ENCODE measurements at regions not wholly inside any gene's neighbourhood (a gene's known extent, or its start where the extent isn't known, plus 50 kb on each side); places are given as distances from the start of the nearest gene placed in this dataset.
"Not testable (repeated sequence)": the region's sequence is repeated elsewhere in the genome, so short reads cannot be mapped to it uniquely, and the experiment has no call there.

DNA sequence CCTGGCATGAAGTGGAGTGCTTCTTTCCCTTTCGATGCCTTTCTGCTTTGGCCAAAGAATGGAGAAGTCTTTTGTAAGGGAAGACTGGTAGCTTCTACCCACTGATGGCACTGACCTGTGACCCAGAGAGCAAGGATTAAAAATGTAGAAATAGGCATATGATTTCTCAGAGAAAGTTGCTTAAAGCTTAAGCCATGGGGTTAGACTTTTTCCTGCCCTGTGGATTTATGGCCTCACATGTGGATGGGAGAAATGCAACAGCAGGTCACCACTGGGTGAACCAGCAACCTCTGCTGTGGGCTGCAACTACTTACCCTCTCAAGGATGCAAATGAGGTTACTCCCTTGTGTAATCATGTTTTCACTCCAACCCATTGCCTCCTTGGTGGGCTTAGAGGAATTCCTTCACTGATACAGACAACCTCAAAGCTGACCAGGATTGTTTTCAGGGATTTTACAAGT is 86.7 kb upstream of the CDC42EP3 start:
- not testable (repeated sequence) for DNase-seq (ENCODE audit: low read depth)

DNA sequence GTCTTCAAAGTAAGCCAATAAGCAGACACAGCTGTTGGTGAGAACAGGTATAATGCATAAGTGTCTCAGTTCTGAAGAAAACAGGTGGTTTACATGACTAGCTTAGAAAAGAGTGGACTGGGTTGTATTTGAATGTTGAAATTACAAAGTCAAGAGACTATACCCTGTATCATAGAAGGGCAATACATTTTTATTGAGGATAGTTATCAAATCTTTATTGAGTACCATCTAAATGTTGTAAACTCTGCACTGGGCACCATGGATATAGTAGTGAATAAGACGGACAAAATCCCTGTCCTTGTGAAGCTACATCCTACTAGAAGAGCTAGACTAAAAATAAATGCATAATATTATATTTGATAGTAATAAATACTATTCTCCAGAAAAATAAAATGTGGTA is 88.5 kb upstream of the CDC42EP3 start:
- not testable (repeated sequence) for DNase-seq (ENCODE audit: low read depth)

DNA sequence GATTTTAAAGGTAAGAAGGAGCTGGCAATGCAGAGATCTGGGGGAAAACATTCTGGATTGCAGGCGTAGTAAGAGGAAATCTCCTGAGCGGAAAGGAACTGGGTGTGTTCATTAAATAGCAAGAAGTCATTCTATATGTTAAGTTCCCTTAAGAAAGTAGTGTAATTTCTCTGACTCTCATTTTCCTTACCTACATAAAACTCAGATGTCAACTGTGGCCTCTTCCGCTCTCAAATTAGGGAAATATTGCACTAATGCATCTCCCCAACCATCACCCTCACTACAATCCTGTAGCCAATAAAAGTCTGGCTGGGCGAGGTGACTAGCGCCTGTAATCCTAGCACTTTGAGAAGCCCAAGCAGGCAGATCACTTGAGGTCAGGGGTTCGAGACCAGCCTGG is 89.0 kb upstream of the CDC42EP3 start:
- no peak for DNase-seq (ENCODE audit: low read depth)

DNA sequence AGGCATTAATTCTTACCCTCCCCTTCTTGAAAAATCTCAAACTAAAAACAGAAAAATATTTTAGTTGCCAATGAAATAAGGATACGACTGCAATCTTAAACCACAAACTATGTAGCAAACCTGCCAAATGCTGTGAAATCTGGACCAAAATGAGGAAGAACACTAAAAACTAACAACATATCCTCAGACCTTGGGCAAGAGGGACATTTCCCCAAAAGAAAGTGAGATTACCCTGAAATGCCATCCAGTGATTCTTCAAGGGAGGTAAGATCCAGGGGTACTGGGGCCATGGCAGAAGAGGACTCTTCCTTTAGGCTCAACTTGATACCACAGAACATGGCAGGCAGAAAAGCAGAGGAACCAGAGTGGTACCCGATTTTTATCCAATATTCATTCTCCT is 90.8 kb upstream of the CDC42EP3 start:
- DNase-seq (ENCODE audit: low read depth): not testable (repeated sequence)

DNA sequence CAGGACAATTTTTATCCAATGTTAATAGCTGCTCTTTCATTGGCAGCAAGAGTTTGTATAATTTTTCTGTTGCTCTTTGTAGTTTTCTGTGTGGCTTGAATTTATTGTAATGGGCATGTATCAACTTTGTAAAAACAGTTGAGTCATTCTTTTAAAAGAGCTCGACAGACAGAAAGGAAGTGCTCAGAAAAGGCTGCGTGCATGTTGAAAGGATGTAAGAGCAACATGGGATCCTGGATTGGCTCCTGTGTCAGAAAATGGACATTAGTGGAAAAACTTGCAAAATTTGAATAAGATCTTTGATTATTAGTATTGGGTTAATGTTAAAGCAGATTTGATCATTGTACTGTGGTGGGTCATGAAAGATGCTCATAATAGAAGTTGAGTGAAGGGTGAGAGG is 93.3 kb upstream of the CDC42EP3 start:
- DNase-seq (ENCODE audit: low read depth): no peak

DNA sequence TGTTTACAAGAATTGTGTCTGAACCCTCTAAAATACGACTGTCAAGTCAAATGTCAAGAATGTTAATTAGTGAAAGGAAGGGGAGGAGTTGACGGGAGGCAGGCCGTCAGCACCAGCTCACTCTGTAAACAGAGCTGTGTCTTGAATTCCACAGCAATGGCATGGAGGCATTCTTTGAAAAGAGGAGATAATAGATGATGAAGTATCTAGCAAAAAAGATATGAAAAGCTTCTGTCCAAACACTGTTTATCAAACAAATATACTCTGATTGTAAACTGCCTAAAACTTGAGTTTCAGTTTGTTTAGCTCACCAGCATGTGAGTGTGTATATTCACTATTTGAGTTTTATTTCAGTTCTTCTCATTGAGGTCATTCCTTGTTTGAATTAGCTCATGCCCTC is 94.7 kb upstream of the CDC42EP3 start:
- DNase-seq (ENCODE audit: low read depth): no peak

DNA sequence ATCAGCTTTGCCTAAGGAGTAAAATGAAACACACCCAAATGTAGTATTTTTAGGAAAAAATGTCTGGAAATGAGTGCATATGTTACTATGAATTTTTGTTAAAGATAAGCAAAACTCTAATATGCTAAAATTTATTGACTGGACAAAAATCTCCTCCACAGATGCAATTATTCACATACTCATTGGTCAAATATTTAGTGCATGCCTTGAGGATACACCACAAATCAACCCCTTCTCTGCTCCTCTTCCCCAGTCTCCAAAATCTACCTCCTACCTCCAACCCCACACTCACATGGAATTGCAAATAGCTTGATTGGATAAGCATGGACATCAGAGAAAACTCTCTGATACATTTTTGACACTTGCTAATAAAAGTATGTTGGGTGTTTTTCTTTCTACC is 95.6 kb upstream of the CDC42EP3 start:
- DNase-seq (ENCODE audit: low read depth): peak; percentile 61

DNA sequence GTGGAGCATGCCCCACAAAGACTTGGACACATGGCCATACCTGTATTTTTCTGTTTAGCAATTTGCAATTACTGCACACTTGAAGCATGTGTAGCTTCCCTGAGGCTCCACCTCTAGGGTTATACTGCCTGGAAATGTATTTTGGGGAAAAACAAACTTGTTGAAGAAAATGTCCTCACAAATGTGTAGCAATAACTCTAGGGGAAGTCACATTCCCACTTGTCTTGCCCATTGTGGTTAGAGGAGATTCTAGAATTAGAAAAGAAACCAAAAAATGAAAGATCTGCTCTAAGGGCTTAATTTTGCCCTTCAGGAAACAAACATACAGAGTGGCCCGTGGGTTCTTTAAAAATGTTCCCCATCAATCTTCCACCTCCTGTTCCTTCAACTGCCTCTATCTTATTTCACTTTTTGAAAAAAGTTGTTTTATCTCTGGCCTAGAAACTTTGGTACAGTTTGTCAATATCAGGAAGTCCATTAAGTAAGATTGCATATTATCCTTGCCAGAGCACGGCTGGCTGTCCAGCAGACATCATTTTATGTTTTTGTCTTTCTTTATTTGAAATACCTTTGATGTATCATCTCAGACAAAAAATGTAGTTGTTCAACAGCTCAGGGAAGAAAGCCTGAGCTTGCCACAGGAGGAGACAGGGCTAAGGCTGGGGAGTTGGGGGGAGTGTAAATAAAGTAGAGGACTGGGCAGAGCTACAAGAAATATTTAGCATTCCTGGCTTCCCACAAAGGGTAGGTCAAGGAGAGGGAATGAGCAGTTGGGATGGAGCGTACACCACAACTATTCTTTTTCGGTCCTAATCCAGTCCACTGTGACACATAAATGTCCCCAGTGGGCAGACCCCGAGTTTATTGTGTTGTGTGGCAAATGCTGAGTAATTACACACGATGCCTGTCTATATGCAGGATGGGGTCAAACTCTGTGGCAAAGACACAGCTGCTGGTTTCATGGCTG is 96.8 kb upstream of the CDC42EP3 start:
- peak; percentile 100 for DNase-seq (ENCODE audit: low read depth)

DNA sequence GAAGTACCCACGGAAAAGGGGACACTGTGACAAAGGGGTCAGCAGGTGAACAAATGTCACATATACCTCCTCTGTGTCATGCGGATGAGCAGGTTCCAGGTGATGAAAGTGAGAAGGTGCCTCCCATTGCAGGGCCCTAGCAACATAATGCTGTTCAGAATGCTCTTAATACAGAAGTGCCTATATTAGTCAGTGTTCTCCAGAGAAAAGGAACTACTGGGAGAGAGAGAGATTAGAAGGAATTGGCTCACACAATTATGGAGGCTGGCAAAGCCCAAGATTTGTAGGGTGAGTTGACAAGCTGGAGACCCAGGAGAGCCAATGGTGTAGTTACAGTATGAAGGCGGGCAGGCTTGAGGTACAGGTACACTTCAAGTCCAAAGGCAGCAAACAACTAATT is 98.1 kb upstream of the CDC42EP3 start:
- no peak for DNase-seq (ENCODE audit: low read depth)

DNA sequence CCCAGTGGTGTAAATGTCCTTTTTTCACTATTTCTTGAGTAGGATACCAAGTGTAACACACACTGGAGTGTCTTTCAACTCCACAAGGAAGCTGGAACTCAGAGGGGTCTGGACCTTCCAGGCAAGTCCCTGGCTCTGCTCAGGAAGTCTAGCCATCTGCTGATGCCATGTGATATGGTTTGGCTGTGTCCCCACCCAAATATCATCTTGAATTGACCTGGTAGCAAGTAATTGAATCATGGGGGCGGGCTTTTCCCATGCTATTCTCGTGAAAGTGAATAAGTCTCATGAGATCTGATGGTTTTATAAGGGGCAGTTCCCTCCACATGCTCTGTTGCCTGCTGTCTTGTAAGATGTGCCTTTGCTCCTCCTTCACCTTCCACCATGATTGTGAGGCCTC is 99.4 kb upstream of the CDC42EP3 start:
- peak; percentile 76 for DNase-seq (ENCODE audit: low read depth)

DNA sequence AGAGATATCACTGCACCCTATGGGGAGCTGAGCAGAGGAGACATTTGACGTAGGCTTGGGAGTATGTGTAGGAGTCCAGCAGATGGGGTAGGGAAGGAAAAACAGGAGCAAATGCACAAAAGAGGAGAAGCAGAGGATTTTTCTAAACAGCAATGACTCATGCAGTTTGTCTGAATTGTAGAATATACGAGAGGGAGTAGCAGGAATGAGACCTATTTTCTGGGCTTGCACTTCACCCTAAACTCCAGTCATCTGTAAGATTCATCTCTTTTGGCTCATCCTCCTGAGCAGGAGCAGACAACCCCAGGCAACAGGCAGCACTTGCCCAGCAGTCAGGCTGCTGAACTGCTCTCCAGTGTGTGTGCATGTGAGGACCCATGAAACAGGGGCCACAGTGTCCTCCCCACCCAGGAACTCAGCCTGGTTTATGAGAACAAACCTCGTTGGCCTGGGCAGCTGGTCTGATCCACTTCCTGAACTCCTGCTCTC is 100.2 kb upstream of the CDC42EP3 start:
- peak; percentile 83 for DNase-seq (ENCODE audit: low read depth)

DNA sequence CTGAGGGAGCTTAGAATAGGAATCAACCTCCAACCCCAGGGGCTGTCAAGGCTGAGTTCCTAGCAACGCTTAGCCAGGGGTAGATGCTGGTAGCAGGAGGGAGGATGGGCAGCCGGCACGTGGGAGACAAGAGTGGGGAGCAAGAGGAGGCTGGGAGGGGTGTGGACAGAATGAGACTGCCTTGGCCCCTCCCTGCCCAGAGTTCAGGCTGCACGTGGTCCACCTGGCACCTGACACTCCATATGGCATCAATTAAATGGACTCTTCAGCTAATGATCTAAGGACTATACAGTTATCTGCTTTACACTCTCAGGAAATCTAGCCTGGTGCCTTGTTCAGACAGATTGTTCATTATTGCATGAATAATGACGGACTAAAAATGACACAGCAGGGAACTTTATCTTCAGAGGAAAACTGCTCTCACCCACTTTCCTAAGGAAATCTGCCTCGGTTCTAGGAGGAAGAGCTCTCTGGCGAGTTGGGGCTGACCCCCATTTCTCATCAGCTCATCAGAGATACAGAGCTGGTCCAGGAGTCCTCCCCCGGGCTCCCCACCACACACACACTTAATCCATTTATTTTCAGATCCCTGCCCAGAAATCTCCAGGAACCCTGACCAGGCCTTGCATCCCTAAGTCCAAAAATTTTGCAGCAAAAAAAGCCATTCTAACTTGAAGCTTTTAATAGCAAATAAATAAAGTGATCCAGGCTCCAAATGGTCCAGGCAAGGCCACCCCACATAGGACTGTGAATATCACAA is 102.1 kb upstream of the CDC42EP3 start:
- DNase-seq (ENCODE audit: low read depth): no peak

DNA sequence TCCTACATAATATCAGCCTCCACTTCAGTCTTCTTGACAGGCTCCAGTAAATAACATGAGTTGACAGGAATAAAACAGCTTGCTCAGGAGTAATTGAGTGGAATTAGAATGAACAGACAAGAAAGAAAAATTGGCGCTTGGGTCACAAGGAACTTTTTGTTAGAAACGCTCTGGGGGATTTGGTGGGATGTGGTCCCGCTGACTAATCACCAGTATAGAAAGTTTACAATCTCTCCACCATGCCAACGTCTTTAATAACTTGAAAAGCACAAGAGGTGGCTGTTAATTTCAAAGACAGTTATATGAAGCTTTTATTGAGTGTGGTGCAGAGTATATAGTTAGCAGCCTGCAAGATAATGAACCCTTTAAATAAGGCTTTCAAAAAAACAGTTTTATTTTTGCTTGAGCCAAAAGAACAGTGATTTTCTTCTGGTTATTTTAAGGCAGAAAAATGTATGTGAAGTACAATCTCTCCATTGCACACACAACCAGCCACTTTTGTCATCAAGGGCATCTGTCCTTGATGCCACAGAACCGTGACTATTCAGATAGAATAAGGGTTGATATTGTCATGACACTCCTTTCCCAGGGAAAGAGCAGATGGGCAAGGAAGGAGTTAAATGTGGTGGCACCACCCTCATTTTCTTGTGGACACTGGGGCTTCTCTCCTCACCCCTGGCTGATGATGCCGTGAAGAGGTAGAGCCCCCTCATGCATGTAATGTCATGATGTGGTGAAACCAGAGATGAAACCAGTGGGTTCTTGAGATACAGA is 102.9 kb upstream of the CDC42EP3 start:
- DNase-seq (ENCODE audit: low read depth): not testable (repeated sequence)

DNA sequence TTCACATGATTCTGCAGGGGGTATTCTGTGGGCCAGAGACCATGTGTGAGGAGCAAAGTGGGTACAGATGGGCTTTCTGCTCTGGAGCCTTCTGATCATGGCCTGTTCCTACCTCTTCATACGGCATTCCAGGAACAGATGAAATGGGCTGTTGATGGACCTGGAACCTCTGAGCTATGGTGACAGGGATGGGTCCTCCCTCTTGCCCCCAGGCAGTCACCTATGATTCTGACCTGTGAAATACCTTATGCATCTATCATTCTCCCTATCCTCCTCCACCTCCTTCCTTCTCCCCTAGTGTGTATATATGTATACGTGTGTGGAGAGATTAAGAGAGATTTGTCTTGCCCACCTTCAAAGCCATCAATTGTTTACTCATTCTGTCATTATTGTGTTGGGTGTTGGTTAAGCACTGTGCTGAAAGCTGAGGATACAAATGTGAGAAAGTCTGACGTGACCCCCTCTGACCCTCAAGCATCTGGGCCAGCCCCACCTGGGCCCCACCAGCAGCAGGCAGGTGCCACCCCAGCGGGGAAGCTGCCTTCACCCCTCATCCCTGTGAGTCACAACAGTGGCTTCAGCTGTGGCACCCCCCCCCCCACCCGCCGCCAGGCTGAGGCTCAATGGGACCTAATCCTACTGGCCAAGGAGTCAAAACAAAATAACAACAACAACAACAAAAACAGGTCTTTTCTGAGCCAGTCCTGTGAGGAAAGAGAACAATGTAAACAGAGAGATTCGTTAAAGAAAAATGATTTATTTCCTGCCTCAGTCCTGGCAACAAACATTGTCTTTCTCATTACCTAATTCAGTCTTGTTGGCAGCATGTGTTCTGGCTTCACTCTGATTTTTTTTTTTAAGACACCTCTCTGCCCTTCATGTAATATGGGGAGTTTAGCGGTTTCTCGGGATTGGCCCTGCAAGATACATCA is 103.8 kb upstream of the CDC42EP3 start:
- no peak for DNase-seq (ENCODE audit: low read depth)

DNA sequence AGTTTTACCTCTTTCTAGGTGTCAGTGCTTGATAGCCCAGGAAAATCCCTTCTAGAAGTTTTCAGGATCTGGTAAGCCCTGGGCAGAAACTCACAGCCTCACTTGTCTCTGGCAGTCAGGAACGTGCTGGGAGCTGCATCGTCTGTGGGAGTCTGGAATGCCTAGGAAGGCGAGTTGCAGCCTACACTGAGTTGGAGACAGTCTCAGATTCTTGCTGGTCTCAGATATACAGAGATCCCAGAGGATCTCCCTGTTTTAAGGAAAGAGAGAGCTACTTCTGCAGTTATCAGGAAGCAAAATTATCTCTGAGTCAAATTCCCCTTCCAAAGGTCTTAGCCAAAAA is 104.4 kb upstream of the CDC42EP3 start:
- peak; percentile 74 for DNase-seq (ENCODE audit: low read depth)

DNA sequence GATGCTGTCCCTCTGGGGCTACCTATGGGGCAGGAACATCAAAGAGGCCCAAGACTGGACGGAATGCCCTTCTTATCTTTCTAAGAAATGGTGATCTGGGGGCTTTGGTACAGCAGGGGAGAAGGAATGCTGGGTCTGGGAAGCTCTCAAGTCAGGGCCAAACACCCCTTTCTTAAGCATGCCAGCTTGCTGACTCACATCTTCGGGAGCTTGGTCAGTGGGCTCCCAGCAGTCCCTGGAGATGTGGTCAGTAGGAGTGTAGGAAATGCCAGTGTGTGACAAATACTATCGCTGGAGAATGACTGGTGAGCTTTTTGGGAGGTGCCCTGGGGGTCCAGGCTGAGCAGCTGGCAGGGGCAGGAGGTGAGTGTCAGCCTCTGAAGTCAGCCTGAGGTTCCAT is 105.0 kb upstream of the CDC42EP3 start:
- DNase-seq (ENCODE audit: low read depth): peak; percentile 99

DNA sequence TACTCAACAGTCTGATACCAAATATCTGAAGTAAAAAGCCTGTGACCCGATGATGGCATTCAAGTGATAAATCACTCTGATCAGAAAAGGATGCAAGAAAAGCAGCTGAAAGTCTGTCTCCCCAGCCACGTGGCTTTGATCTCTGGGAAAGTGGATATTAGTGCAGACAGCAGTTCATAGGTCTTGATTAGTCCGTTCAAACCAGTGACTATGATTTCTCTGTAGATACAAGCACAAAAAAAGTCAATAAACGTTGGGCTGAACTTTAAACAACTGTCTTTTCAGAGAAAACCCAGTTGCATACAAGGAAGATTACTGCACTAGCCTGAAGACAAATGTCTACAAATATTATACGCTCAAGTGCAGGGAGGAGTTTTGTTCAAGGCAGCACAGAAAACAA is 107.7 kb upstream of the CDC42EP3 start:
- DNase-seq (ENCODE audit: low read depth): no peak

DNA sequence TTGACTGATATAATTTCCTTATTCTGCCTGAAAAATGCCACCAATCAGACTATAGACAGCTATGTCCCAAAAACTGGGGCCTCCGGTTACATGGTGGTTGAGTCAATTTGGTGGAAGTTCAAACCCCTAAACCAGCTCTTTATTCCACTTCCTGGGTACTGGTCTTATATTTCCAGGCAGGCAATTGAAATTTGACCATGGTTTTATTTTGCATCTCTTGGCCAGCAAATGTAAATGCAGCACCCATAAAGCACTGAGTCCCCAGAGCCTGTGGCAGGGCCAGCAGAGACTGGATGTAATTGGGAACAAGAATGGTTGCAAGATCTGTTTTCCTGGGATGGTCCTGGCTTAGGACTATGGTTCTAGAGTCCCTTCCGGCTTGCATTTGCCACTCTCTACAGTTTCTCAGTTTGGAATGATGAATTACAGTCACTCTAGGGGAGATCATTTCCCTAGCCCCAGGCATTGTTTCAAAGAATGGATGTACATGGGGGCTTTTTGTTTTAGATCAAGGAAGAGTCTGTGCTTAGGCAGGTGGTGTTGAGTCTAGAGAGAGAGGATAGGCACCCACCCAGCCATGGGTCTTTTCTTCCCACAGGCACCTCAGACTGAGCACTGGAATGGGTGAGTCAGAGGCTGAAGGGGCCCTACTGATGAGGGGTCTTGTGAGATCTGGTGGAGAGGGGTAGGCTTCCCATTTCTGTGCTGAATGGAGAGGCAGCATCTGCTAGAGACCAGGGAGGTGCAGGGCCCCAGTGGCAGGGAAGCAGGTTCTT is 108.4 kb upstream of the CDC42EP3 start:
- no peak for DNase-seq (ENCODE audit: low read depth)

DNA sequence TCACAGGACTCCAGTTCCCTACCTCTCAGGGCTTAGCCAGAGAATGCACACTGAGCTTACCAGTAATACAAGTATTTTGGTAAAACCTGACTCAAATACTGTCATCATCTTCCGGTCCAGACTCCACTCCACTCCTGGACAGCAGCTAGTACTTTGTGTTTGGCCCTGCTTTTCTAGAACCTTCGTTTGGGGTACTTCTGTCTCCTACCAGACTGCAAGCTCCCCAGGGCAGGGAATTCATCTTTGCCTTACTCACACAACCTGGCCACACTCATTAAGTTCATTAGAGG is 108.9 kb upstream of the CDC42EP3 start:
- DNase-seq (ENCODE audit: low read depth): peak; percentile 65

DNA sequence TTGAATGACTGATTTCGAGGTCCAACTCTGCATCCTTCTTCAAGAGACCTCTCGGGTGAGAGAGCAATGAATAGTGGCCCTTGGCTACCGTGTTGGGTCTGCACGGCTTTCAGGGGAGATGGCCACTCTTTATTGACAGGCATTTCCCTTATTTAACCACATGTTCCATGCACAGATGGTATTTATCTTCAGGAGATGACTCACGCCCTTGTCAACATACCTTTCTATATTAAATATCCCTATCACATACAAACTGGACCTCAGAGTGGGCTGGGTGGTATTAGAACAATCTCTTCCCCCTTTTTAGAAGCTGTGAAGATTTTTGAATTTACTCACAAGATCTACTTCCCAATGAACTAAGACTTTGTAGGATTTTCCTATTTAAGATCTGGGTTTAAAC is 109.6 kb upstream of the CDC42EP3 start:
- peak; percentile 94 for DNase-seq (ENCODE audit: low read depth)
